HepG2 (cell line): ENCODE measurements at regions not wholly inside any gene's neighbourhood (a gene's known extent, or its start where the extent isn't known, plus 50 kb on each side); places are given as distances from the start of the nearest gene placed in this dataset.
"Not testable (repeated sequence)": the region's sequence is repeated elsewhere in the genome, so short reads cannot be mapped to it uniquely, and the experiment has no call there.

Experiments
- ATAC-seq: fragments of 200-7000 bp; cut with Tn5 transposase; 3 replicates; pipeline ENCODE4 v1.9.1; 2020; ENCODE audit warnings: mild to moderate bottlenecking, moderate library complexity
- BruUV-seq: library from RNA; stranded (reverse); fragments of 400-500 nt; replicated peaks from 2 replicates; lab custom pipeline; 2021; lab: Mats Ljungman, UMichigan
- CTCF ChIA-PET: fragments of 300-600 bp; formaldehyde crosslinking; extraction: SDS; loops from one replicate; lab custom pipeline; 2021; ENCODE audit warnings: low total read pairs, inconsistent platforms, low intra/inter-chr PET ratio; lab: Yijun Ruan, JAX
- POLR2A ChIA-PET: fragments of 350-600 bp; sonication (Branson Sonifier 250); formaldehyde crosslinking; loops from one replicate; lab custom pipeline; 2020; ENCODE audit warnings: antibody characterized with exemption, inconsistent platforms; lab: Yijun Ruan, JAX
- DNase-seq: peaks from one replicate; pipeline ENCODE4 v3.0.0-alpha.2; 2015; ENCODE audit warnings: low spot score
- FAIRE-seq: peaks from 3 replicates; lab custom pipeline; 2011; peaks lifted over from hg19 to GRCh38; lab: Jason Lieb, UNC
- H2AFZ ChIP-seq: one replicate; pipeline ENCODE4 v1.6.1; 2011; ENCODE audit warnings: low read length, inconsistent platforms
- H3K27ac ChIP-seq: fragments of 300-600 bp; 3 replicates; pipeline ENCODE4 v1.8.0; 2011; ENCODE audit warnings: mixed run types, mild to moderate bottlenecking, mixed read lengths, low read length, inconsistent platforms; ENCODE audit not compliant: insufficient read depth; ENCODE audit errors: extremely low read length
- H3K27me3 ChIP-seq, 2 experiments: fragments of 200-600 bp in 1 of 2; 2 replicates in 1 of 2; 3 replicates in 1 of 2; pipeline versions ENCODE4 v1.6.0 to v1.8.0; 2011; ENCODE audit warnings: low read length in 2 of 2, mild to moderate bottlenecking in 2 of 2, moderate library complexity in 2 of 2, inconsistent platforms in 1 of 2; ENCODE audit not compliant: insufficient read depth in 2 of 2, control insufficient read depth in 1 of 2
- H3K36me3 ChIP-seq, 2 experiments: fragments of 200-600 bp in 1 of 2; replicated peaks in 1 of 2; 2 replicates in 1 of 2; 3 replicates in 1 of 2; pipeline versions ENCODE4 v1.5.1 to v1.8.0; 2011; ENCODE audit warnings: low read length in 2 of 2, inconsistent platforms in 1 of 2; ENCODE audit not compliant: insufficient read depth in 2 of 2, control insufficient read depth in 1 of 2
- H3K4me1 ChIP-seq: 2 replicates; pipeline ENCODE4 v1.5.1; 2012; ENCODE audit warnings: low read length, inconsistent platforms; ENCODE audit not compliant: insufficient read depth
- H3K4me2 ChIP-seq: 2 replicates; pipeline ENCODE4 v1.6.0; 2011; ENCODE audit warnings: low read depth, low read length, inconsistent platforms
- H3K4me3 ChIP-seq, 3 experiments: fragments of 200-600 bp in 1 of 3; sonication (generic), shearing (Covaris generic) in 1 of 3; replicated peaks in 1 of 3; 2 replicates each; pipeline ENCODE4 v1.5.1; 2011 to 2016; ENCODE audit warnings: low read length in 3 of 3, inconsistent platforms in 2 of 3, low read depth in 2 of 3, mild to moderate bottlenecking in 2 of 3, control low read depth in 1 of 3, mixed read lengths in 1 of 3; ENCODE audit not compliant: insufficient read depth in 1 of 3
- H3K79me2 ChIP-seq: one replicate; pipeline ENCODE4 v1.6.1; 2011; ENCODE audit warnings: low read length, inconsistent platforms; ENCODE audit not compliant: insufficient read depth
- H3K9ac ChIP-seq: 2 replicates; pipeline ENCODE4 v1.6.0; 2011; ENCODE audit warnings: mild to moderate bottlenecking, low read depth, low read length, inconsistent platforms; ENCODE audit not compliant: insufficient read depth
- H3K9me3 ChIP-seq: 2 replicates; pipeline ENCODE4 v1.5.1; 2012; ENCODE audit warnings: mild to moderate bottlenecking, low read length
- H4K20me1 ChIP-seq: 2 replicates; pipeline ENCODE4 v1.6.0; 2011; ENCODE audit warnings: inconsistent platforms, mild to moderate bottlenecking, low read length, moderate library complexity; ENCODE audit not compliant: insufficient read depth
- ATRX ChIP-seq: sonication (generic); formaldehyde crosslinking; IDR thresholded peaks from 2 replicates; pipeline ENCODE4 v1.4.0; 2020; ENCODE audit warnings: missing genetic modification reagents, borderline replicate concordance
- GFI1 ChIP-seq: sonication (generic); formaldehyde crosslinking; IDR thresholded peaks from 2 replicates; pipeline ENCODE4 v1.5.0; 2020; ENCODE audit warnings: missing genetic modification reagents, mild to moderate bottlenecking, borderline replicate concordance
- PHB2 ChIP-seq: fragments of 450-650 bp; IDR thresholded peaks from 2 replicates; pipeline ENCODE4 v1.6.1; 2018; ENCODE audit not compliant: partially characterized antibody
- SP1 ChIP-seq, 2 experiments: fragments of 450-650 bp in 1 of 2; sonication (generic) in 1 of 2; formaldehyde crosslinking in 1 of 2; IDR thresholded peaks; 2 replicates each; pipeline versions ENCODE4 v1.4.0 to v1.6.1; 2016 to 2020; ENCODE audit warnings: missing genetic modification reagents in 1 of 2
- TP53 ChIP-seq: sonication (generic); formaldehyde crosslinking; conservative IDR thresholded peaks from 2 replicates; pipeline ENCODE4 v1.4.0; 2020; ENCODE audit warnings: missing genetic modification reagents
- YEATS2 ChIP-seq: sonication (generic); formaldehyde crosslinking; IDR thresholded peaks from 2 replicates; pipeline ENCODE4 v1.4.0; 2020; ENCODE audit warnings: missing genetic modification reagents, borderline replicate concordance
- ZNF138 ChIP-seq: sonication (generic); formaldehyde crosslinking; IDR thresholded peaks from 2 replicates; pipeline ENCODE4 v1.5.0; 2020; ENCODE audit warnings: mild to moderate bottlenecking, low read depth, missing genetic modification reagents
- ZNF441 ChIP-seq: sonication (generic); formaldehyde crosslinking; IDR thresholded peaks from 2 replicates; pipeline ENCODE4 v1.7.0; 2021; ENCODE audit warnings: missing genetic modification reagents, borderline replicate concordance
- ZSCAN9 ChIP-seq: IDR thresholded peaks from 2 replicates; pipeline ENCODE4 v1.6.1; 2016; ENCODE audit warnings: borderline replicate concordance
- WGBS: methylation state at CpG from one replicate; pipeline ENCODE4 v1.1.6; 2017; ENCODE audit warnings: low lambda C conversion rate; 5-methylcytosine and 5-hydroxymethylcytosine counted together
- in situ Hi-C: cut with HindIII; loops from 2 replicates; pipeline ENCODE4 v1.10.0; 2017; ENCODE audit warnings: low pct_unique_long_range_greater_than_20kb; ENCODE audit not compliant: extremely low pct_ligation_motif_present
- intact Hi-C: fragments of 100-400 bp; cut with micrococcal nuclease; formaldehyde crosslinking; loops from one replicate; pipeline ENCODE4 v1.10.0; 2022; ENCODE audit not compliant: unreplicated experiment
- TF ChIP-seq, protein P1 (sequence below): sonication (generic); formaldehyde crosslinking; IDR thresholded peaks from 2 replicates; pipeline ENCODE4 v1.8.1; 2022; ENCODE audit warnings: mild to moderate bottlenecking, missing genetic modification reagents
- TF ChIP-seq, protein P2 (sequence below): IDR thresholded peaks from 2 replicates; pipeline ENCODE4 v1.6.1; 2016; ENCODE audit warnings: control low read depth

DNA sequence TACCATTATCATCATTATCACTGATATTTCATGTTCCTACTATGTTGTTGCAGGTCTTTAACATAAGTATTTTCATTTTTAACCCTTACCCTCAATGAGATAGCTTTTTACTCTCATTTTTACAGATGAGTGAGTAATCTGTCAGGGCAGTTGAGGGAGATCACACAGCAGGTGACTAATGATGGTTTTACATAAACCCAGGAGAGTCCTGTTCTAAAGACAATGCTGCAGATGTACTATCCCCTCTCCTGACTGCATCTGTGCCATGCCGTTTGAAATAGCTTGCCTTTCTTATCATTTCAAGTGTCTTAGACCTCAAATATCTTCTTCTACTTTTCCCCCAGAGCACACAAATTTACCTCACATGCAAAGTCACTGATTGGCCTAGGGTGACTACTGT lies 1552.1 kb upstream of the SEL1L start (continued):
- TF ChIP-seq ATRX (CRISPR knock-in tag) (no peak), YEATS2 (CRISPR knock-in tag) (no peak), ZNF441 (CRISPR knock-in tag) (no peak), PHB2 (no peak), GFI1 (CRISPR knock-in tag) (no peak), SP1 (IDR thresholded peaks at IDR 0.05) (no peak), SP1 (CRISPR knock-in tag; IDR thresholded peaks at IDR 0.05) (no peak), ZSCAN9 (CRISPR knock-in tag) (no peak), TP53 (CRISPR knock-in tag) (no peak), ZNF138 (CRISPR knock-in tag) (no peak)
- TF ChIP-seq, protein P1, sequence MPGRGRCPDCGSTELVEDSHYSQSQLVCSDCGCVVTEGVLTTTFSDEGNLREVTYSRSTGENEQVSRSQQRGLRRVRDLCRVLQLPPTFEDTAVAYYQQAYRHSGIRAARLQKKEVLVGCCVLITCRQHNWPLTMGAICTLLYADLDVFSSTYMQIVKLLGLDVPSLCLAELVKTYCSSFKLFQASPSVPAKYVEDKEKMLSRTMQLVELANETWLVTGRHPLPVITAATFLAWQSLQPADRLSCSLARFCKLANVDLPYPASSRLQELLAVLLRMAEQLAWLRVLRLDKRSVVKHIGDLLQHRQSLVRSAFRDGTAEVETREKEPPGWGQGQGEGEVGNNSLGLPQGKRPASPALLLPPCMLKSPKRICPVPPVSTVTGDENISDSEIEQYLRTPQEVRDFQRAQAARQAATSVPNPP (CRISPR knock-in tag): no peak
- TF ChIP-seq, protein P2, sequence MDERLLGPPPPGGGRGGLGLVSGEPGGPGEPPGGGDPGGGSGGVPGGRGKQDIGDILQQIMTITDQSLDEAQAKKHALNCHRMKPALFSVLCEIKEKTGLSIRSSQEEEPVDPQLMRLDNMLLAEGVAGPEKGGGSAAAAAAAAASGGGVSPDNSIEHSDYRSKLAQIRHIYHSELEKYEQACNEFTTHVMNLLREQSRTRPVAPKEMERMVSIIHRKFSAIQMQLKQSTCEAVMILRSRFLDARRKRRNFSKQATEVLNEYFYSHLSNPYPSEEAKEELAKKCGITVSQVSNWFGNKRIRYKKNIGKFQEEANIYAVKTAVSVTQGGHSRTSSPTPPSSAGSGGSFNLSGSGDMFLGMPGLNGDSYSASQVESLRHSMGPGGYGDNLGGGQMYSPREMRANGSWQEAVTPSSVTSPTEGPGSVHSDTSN (CRISPR knock-in tag): no peak
- TF ChIP-seq, all 625 proteins: peak for 0

DNA sequence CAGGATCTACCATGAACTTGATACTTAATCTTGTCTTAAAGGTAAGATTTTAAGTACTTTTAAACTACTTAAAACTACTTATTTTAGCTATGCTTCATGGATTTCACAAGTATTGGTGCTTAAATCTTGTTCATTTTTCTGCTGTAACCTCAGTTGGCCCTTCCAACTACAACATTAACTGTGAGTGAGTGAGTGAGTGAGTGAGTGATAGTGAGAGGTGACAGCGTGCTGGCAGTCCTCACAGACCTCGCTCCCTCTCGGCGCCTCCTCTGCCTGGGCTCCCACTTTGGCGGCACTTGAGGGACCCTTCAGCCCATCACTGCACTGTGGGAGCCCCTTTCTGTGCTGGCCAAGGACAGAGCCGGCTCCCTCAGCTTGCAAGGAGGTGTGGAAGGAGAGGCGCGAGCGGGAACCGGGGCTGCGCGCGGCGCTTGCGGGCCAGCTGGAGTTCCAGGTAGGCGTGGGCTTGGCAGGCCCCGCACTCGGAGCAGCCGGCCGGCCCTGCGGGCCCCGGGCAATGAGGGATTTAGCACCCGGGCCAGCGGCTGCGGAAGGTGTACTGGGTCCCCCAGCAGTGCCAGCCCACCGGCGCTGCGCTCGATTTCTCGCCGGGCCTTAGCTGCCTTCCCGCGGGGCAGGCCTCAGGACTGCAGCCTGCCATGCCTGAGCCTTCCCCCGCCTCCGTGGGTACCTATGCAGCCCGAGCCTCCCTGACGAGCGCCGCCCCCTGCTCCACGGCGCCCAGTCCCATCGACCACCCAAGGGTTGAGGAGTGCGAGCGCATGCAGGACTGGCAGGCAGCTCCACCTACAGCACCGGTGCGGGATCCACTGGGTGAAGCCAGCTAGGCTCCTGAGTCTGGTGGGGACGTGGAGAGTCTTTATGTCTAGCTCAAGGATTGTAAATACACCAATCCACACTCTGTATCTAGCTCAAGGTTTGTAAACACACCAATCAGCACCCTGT lies 1558.6 kb upstream of the SEL1L start:
- H3K9ac ChIP-seq, H3K36me3 ChIP-seq, in situ Hi-C loops, H3K4me3 ChIP-seq, CTCF ChIA-PET, FAIRE-seq, H2AFZ ChIP-seq, H4K20me1 ChIP-seq, BruUV-seq, H3K79me2 ChIP-seq, ATAC-seq, intact Hi-C loops, POLR2A ChIA-PET, H3K27me3 ChIP-seq, H3K4me1 ChIP-seq, H3K4me2 ChIP-seq, H3K27ac ChIP-seq, DNase-seq: not testable (repeated sequence)
- H3K9me3 ChIP-seq: peaks cover 28% of the 10 kb centered on the region
- WGBS: 43% methylated on average over 14 of the region's 47 CpGs
